H1 (cell line): ENCODE measurements at regions not wholly inside any gene's neighbourhood (a gene's known extent, or its start where the extent isn't known, plus 50 kb on each side); places are given as distances from the start of the nearest gene placed in this dataset.

Experiments used
- CTCF ChIA-PET: fragments of 300-600 bp; sonication (Branson Sonifier 250); formaldehyde crosslinking; loops from one replicate; lab custom pipeline; 2021; ENCODE audit not compliant: partially characterized antibody; lab: Charles Lee
- POLR2A ChIA-PET: fragments of 300-600 bp; sonication (Branson Sonifier 250); formaldehyde crosslinking; loops from one replicate; lab custom pipeline; 2021; ENCODE audit warnings: inconsistent platforms; ENCODE audit not compliant: partially characterized antibody; lab: Charles Lee
- DNase-seq, 2 experiments: peaks; one replicate each; pipeline versions ENCODE4 v3.0.0 to v3.0.0-alpha.2; 2010 to 2022; ENCODE audit warnings: low spot score in 2 of 2, low read depth in 1 of 2, mixed read lengths in 1 of 2
- FAIRE-seq: peaks from 2 replicates; lab custom pipeline; 2011; peaks lifted over from hg19 to GRCh38; lab: Jason Lieb, UNC
- H2AFZ ChIP-seq: 2 replicates; pipeline ENCODE4 v1.8.1; 2012; ENCODE audit warnings: low read length, inconsistent platforms
- H2AK5ac ChIP-seq: 2 replicates; pipeline ENCODE4 v1.6.1; 2013; ENCODE audit warnings: low read depth, low read length
- H2BK120ac ChIP-seq: replicated peaks from 2 replicates; pipeline ENCODE3; 2013; ENCODE audit warnings: low read depth, low read length, inconsistent platforms
- H2BK12ac ChIP-seq: 2 replicates; pipeline ENCODE4 v1.6.1; 2013; ENCODE audit warnings: low read depth, low read length
- H2BK15ac ChIP-seq: 2 replicates; pipeline ENCODE4 v1.6.1; 2013; ENCODE audit warnings: low read length
- H2BK20ac ChIP-seq: 2 replicates; pipeline ENCODE4 v1.6.1; 2013; ENCODE audit warnings: low read length
- H2BK5ac ChIP-seq: 2 replicates; pipeline ENCODE4 v1.6.1; 2013; ENCODE audit warnings: low read depth, low read length
- H3K14ac ChIP-seq: 2 replicates; pipeline ENCODE4 v1.6.1; 2013; ENCODE audit warnings: inconsistent platforms; ENCODE audit not compliant: insufficient read length
- H3K18ac ChIP-seq: 2 replicates; pipeline ENCODE4 v1.6.1; 2013; ENCODE audit warnings: low read length; ENCODE audit errors: extremely low read depth
- H3K23ac ChIP-seq: 2 replicates; pipeline ENCODE4 v1.6.1; 2013; ENCODE audit warnings: inconsistent platforms; ENCODE audit not compliant: insufficient read length
- H3K23me2 ChIP-seq: 2 replicates; pipeline ENCODE4 v1.6.1; 2013; ENCODE audit warnings: low read depth, low read length
- H3K27ac ChIP-seq: 2 replicates; pipeline ENCODE4 v1.6.1; 2011; ENCODE audit warnings: low read depth, low read length, inconsistent platforms
- H3K27me3 ChIP-seq, 4 experiments: replicated peaks in 1 of 4; 1 replicate in 1 of 4; 2 replicates in 3 of 4; pipeline versions ENCODE4 v1.6.1 to v1.8.1; 2011 to 2013; ENCODE audit warnings: low read length in 3 of 4, mild to moderate bottlenecking in 3 of 4, inconsistent platforms in 2 of 4, mixed read lengths in 2 of 4, moderate library complexity in 1 of 4; ENCODE audit not compliant: control insufficient read depth in 3 of 4, insufficient read depth in 3 of 4; ENCODE audit errors: extremely low read depth in 1 of 4
- H3K36me3 ChIP-seq, 4 experiments: 2 replicates each; pipeline versions ENCODE4 v1.6.1 to v1.8.1; 2011 to 2013; ENCODE audit warnings: mild to moderate bottlenecking in 4 of 4, low read length in 3 of 4, moderate library complexity in 2 of 4, control low read depth in 1 of 4, inconsistent platforms in 1 of 4; ENCODE audit not compliant: insufficient read depth in 4 of 4, control insufficient read depth in 2 of 4
- H3K4ac ChIP-seq: replicated peaks from 2 replicates; pipeline ENCODE3; 2013; ENCODE audit warnings: low read length, low read depth, mixed read lengths, inconsistent platforms; ENCODE audit not compliant: insufficient read length
- H3K4me1 ChIP-seq, 4 experiments: replicated peaks in 1 of 4; 1 replicate in 1 of 4; 2 replicates in 3 of 4; pipeline versions ENCODE4 v1.6.1 to v1.8.1; 2011 to 2013; ENCODE audit warnings: low read length in 3 of 4, inconsistent platforms in 2 of 4, mixed read lengths in 1 of 4; ENCODE audit not compliant: insufficient read depth in 4 of 4, control insufficient read depth in 3 of 4
- H3K4me2 ChIP-seq, 2 experiments: 2 replicates each; pipeline versions ENCODE4 v1.6.1 to v1.8.1; 2011 to 2013; ENCODE audit warnings: low read depth in 2 of 2, low read length in 2 of 2, control low read depth in 1 of 2, inconsistent platforms in 1 of 2, mild to moderate bottlenecking in 1 of 2; ENCODE audit not compliant: insufficient read depth in 1 of 2
- H3K4me3 ChIP-seq, 4 experiments: fragments of 200-600, 300-600 bp in 1 of 4; sonication (generic), shearing (Covaris generic), sonication (Bioruptor Twin) in 1 of 4; 2 replicates each; pipeline versions ENCODE4 v1.5.1 to v1.8.1; 2011 to 2016; ENCODE audit warnings: low read length in 4 of 4, low read depth in 3 of 4, control low read depth in 2 of 4, inconsistent platforms in 2 of 4, mild to moderate bottlenecking in 2 of 4, mixed read lengths in 1 of 4, moderate library complexity in 1 of 4; ENCODE audit not compliant: insufficient read depth in 2 of 4; ENCODE audit errors: extremely low read depth in 1 of 4
- H3K56ac ChIP-seq: replicated peaks from 2 replicates; pipeline ENCODE3; 2013; ENCODE audit warnings: low read depth, mild to moderate bottlenecking, mixed read lengths, low read length, inconsistent platforms; ENCODE audit not compliant: insufficient read length
- H3K79me1 ChIP-seq: 2 replicates; pipeline ENCODE4 v1.6.1; 2013; ENCODE audit warnings: low read depth, low read length, control low read depth
- H3K79me2 ChIP-seq, 2 experiments: 2 replicates each; pipeline versions ENCODE4 v1.6.1 to v1.8.1; 2012 to 2013; ENCODE audit warnings: low read length in 2 of 2, mild to moderate bottlenecking in 2 of 2, inconsistent platforms in 1 of 2; ENCODE audit not compliant: insufficient read depth in 2 of 2, control insufficient read depth in 1 of 2
- H3K9ac ChIP-seq, 4 experiments: replicated peaks in 1 of 4; 1 replicate in 1 of 4; 2 replicates in 3 of 4; pipeline versions ENCODE4 v1.6.1 to v1.8.1; 2011 to 2013; ENCODE audit warnings: low read depth in 3 of 4, low read length in 3 of 4, control low read depth in 2 of 4, mild to moderate bottlenecking in 2 of 4, moderate library complexity in 2 of 4, inconsistent platforms in 1 of 4; ENCODE audit errors: extremely low read depth in 1 of 4
- H3K9me3 ChIP-seq, 2 experiments: 2 replicates each; pipeline versions ENCODE4 v1.6.1 to v1.8.1; 2012 to 2013; ENCODE audit warnings: mild to moderate bottlenecking in 2 of 2, moderate library complexity in 2 of 2, control low read depth in 1 of 2, inconsistent platforms in 1 of 2, low read depth in 1 of 2, low read length in 1 of 2, mixed read lengths in 1 of 2; ENCODE audit not compliant: insufficient read depth in 2 of 2
- H4K20me1 ChIP-seq, 2 experiments: replicated peaks in 1 of 2; 2 replicates each; pipeline versions ENCODE3 to v1.8.1; 2011 to 2013; ENCODE audit warnings: inconsistent platforms in 2 of 2, low read length in 2 of 2, mild to moderate bottlenecking in 1 of 2; ENCODE audit not compliant: insufficient read depth in 2 of 2, control insufficient read depth in 1 of 2
- H4K5ac ChIP-seq: 2 replicates; pipeline ENCODE4 v1.6.1; 2013; ENCODE audit warnings: low read length, low read depth, mixed read lengths, inconsistent platforms; ENCODE audit not compliant: insufficient read length
- H4K8ac ChIP-seq: 2 replicates; pipeline ENCODE4 v1.8.0; 2013; ENCODE audit warnings: mild to moderate bottlenecking, moderate library complexity, low read length, inconsistent platforms; ENCODE audit not compliant: insufficient read depth; ENCODE audit errors: extremely low read depth
- H4K91ac ChIP-seq: replicated peaks from 2 replicates; pipeline ENCODE3; 2013; ENCODE audit warnings: low read length, mixed read lengths, inconsistent platforms; ENCODE audit not compliant: insufficient read length
- CBX5 ChIP-seq: fragments of 300-800, 300-1000 bp; sonication (generic); IDR thresholded peaks from 2 replicates; pipeline ENCODE4 v1.7.1; 2016; ENCODE audit warnings: antibody characterized with exemption, low read length, low read depth
- FOSL1 ChIP-seq: IDR thresholded peaks from 2 replicates; pipeline ENCODE4 v1.6.1; 2011; ENCODE audit warnings: mild to moderate bottlenecking, low read depth, low read length, moderate library complexity; ENCODE audit not compliant: insufficient read depth
- KDM1A ChIP-seq: fragments of 200-600, 300-600 bp; sonication (generic); IDR thresholded peaks from 2 replicates; pipeline ENCODE4 v1.7.1; 2016; ENCODE audit warnings: mild to moderate bottlenecking, low read length, borderline replicate concordance
- RAD21 ChIP-seq, 2 experiments: IDR thresholded peaks in 1 of 2; conservative IDR thresholded peaks in 1 of 2; 2 replicates each; pipeline ENCODE4 v1.6.1; 2011; ENCODE audit warnings: low read depth in 2 of 2, low read length in 2 of 2, improper control_type of control experiment in 1 of 2, inconsistent platforms in 1 of 2, mild to moderate bottlenecking in 1 of 2, moderate library complexity in 1 of 2
- SIRT6 ChIP-seq: IDR thresholded peaks from one replicate; pipeline ENCODE4 v1.7.1; 2012; ENCODE audit warnings: low read length, inconsistent platforms
- TBP ChIP-seq: IDR thresholded peaks from 2 replicates; pipeline ENCODE4 v1.6.1; 2011; ENCODE audit warnings: low read depth, low read length, improper control_type of control experiment
- WGBS, 2 experiments: shearing (Covaris generic) in 1 of 2; methylation state at CpG; one replicate each; pipeline versions ENCODE4 v1.1.6 to v1.1.7; 2013 to 2015; ENCODE audit warnings: low lambda C conversion rate in 2 of 2, mixed read lengths in 2 of 2, inconsistent platforms in 1 of 2, low coverage in 1 of 2, missing lambda C conversion rate in 1 of 2; ENCODE audit not compliant: insufficient replicate concordance in 2 of 2, insufficient coverage in 1 of 2, insufficient read length in 1 of 2; ENCODE audit errors: extremely low coverage in 1 of 2, missing lambda C conversion rate in 1 of 2; 5-methylcytosine and 5-hydroxymethylcytosine counted together

DNA sequence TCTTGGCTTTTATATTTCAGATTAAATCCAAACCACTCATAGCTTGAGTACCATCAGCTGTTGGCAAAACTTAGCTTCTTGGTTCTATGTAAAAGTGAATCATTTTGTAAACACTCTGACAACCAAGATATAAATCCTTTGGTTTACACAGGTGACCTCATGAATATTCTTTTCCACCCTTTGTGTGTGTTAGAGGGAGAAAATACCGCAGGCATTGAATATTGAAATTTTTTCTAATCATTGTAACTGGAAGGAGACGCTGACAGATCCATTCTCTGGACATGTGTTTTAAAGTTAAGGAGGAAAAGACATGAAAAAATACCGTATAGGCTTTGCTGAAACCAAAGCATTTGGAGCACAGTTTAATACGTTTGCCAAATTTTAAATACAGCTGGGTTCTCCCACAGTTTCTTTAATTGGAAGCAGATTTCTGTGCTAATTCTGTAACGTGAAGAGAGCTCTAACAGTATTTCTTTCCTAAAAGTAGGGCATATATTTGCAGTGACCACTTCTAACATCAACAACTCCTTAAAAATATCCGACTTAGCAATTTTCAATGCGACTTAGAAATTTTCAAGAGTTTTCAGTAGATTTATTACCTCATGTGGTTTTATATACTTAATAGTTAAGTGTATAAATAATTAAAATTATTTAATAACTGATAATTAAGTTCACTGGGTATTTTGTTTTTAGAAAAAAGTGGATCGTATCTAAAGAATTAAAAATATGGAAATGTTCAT, 388.2 kb downstream of the USP25 start:
- Histone ChIP-seq H4K5ac (no peak overlapping the region), H2BK15ac (no peak overlapping the region), H4K20me1 (no peaks in the 10 kb centered on the region), H3K14ac (no peak overlapping the region), H3K9me3 (no peaks in the 10 kb centered on the region), H3K36me3 (no peaks in the 10 kb centered on the region; a peak in 1 of 8 replicates), H3K27me3 (no peaks in the 10 kb centered on the region), H3K4ac (no peak overlapping the region), H2BK5ac (no peak overlapping the region), H3K4me1 (no peaks in the 10 kb centered on the region), H3K9ac (no peak overlapping the region), H3K23ac (no peak overlapping the region), H3K79me1 (no peaks in the 10 kb centered on the region), H4K91ac (no peak overlapping the region), H3K4me3 (no peak overlapping the region), H2BK120ac (no peak overlapping the region), H2BK20ac (no peak overlapping the region), H3K79me2 (no peaks in the 10 kb centered on the region), H3K56ac (no peak overlapping the region), H3K27ac (no peak overlapping the region), H2BK12ac (no peak overlapping the region), H3K23me2 (no peaks in the 10 kb centered on the region), H3K18ac (no peak overlapping the region), H2AK5ac (no peak overlapping the region), H3K4me2 (no peak overlapping the region), H4K8ac (no peak overlapping the region), H2AFZ (no peak overlapping the region)
- WGBS, 2 experiments, result 81% methylated on average over 8 of the region's 8 CpGs; no CpG with 5 or more reads in 1 of the 2 experiments
- peak; percentile 19 for FAIRE-seq
- ChIA-PET POLR2A (no interaction called here), CTCF (interaction anchor here (1.4 kb wide), 1 partner anchor 36 kb away, joined by 4 read pairs; no protein-coding TSS in a partner anchor)
- no peak for DNase-seq
- TF ChIP-seq RAD21 (IDR thresholded peaks at IDR 0.05 in 1 of 2, conservative IDR thresholded peaks at IDR 0.05 in 1 of 2; ENCODE audit: low read depth in 2 of 2, low read length in 2 of 2), result no peak
- TF ChIP-seq SIRT6, result no peak
- no peak for TF ChIP-seq FOSL1
- TF ChIP-seq TBP, result no peak
- no peak for TF ChIP-seq KDM1A
- no peak for TF ChIP-seq CBX5
